COR-L47 (cell line): ENCODE measurements at regions not wholly inside any gene's neighbourhood (a gene's known extent, or its start where the extent isn't known, plus 50 kb on each side); places are given as distances from the start of the nearest gene placed in this dataset.
"Not testable (repeated sequence)": the region's sequence is repeated elsewhere in the genome, so short reads cannot be mapped to it uniquely, and the experiment has no call there.

ENCODE experiments used
- DNase-seq: peaks from one replicate; lab custom pipeline; 2025; lab: John Stamatoyannopoulos, UW

GRCh38 chr10:2340831-2341647 lies 603.7 kb upstream of the ADARB2 start:
- no peak for DNase-seq

DNA sequence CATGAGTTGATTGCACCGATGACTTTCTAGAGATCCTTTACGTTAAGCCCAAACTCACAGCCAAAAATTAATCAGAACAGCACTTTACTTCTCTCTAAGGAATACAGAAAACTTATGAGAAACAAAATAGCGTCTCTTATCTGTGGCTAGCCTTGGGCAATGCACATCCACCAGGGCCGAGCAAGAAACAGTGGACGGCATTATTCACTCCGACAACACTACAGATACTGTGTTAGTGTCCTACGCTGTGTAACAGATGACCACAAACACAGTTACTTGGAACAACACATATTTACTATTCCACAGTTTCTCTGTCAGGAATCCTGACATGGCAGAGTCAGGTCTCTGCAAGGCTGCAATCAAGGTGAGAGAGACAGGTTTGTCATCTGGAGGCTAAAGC lies 598.3 kb upstream of the ADARB2 start:
- DNase-seq: no peak

DNA sequence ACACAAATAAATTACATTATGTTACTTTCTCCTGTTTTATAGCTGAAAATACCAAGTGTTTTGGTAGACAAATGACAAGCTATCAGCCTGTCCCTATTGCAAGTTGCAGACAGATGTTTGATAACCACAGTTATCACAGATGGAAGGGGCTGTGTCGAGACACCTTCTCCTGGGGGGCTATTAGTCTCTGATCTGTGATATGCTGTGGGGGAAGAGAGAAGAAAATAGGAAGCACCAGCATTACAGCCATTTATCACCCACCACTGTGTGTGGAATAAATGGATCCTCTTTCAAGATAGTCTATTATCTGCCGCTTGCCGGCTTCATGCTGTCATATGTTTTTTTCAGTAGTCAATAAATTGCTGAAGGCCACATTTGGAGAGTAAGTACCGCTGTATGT lies 597.2 kb upstream of the ADARB2 start:
- DNase-seq: no peak

- DNase-seq: no peak
Observed at GRCh38 chr10:2329082-2329481, 591.8 kb upstream of the ADARB2 start.

DNA sequence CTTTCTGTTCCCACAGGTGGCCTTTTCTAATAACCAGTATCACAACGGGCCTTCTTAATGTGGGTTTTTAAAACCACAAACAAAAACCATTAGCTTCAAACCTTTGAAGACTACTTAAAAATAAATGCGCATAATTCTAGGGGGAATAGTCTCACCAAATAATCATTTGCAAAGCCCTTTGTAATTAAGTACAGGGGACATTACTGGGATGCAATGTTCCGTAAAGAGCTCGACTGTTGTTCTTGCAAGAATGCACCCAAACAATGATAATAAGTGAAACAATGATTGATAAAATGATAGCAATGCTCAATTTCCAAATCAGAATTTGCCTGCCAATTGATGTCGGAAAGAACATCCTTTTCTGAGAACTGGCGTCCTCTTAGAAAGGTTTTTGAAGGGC lies 589.1 kb upstream of the ADARB2 start:
- no peak for DNase-seq

GRCh38 chr10:2315045-2315485 lies 577.7 kb upstream of the ADARB2 start:
- not testable (repeated sequence) for DNase-seq

GRCh38 chr10:2306081-2306480 lies 568.8 kb upstream of the ADARB2 start:
- no peak for DNase-seq

- DNase-seq: no peak
Observed at GRCh38 chr10:2303169-2303568, 565.8 kb upstream of the ADARB2 start.

DNA sequence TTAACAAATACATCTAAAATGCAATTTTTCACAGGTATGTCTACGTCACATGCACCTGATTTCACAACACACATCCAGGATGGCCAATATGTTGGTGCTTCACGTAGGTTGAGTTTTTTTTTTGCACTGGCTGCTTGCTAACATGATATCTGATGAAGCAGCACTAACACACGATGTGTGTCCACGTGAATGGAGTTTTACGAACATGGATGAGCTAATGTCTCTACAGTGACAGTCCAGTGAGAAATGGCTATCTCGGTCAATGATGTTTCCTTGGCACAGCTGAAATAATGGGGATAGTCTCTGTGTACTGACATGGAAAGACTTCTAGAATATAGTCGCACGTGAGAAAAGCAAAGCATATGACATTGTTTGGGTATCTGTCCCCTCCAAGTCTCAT lies 563.9 kb upstream of the ADARB2 start:
- no peak for DNase-seq

GRCh38 chr10:2300231-2300630 lies 562.9 kb upstream of the ADARB2 start:
- DNase-seq: no peak

DNA sequence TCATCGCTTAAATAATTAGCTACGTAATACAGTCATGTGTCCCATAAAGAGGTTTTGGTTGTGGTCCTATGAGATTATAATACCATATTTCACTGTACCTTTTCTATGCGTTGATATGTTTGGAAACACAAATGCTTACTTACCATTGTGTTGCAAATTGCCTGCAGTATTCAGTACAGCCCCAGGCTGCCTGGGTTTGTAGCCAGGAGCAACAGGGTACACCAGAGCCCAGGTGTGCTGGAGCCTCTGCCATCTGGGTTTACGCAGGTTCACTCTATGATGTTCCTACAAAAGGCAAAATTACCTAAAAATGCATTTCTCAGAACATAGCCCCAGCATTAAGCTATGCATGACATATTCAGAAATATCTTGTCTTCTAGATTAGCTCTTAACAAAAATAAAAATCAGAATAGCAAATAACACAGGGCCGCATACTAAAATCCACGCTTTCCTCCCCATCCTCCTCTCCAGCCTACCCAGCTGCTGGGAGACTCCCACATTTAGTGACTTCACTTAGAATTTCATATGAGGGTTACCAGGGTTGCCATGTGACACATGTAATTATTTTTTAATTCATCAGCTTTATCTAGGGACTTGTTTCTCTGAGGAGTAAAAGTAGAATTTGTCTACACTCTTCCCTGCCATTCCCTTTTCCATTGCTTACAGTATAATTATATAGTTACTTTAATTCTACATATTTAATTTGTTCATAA lies 559.0 kb upstream of the ADARB2 start:
- peak; percentile 7 for DNase-seq

GRCh38 chr10:2294739-2295138 lies 557.4 kb upstream of the ADARB2 start:
- no peak for DNase-seq

GRCh38 chr10:2284071-2284470 lies 546.7 kb upstream of the ADARB2 start:
- no peak for DNase-seq

DNA sequence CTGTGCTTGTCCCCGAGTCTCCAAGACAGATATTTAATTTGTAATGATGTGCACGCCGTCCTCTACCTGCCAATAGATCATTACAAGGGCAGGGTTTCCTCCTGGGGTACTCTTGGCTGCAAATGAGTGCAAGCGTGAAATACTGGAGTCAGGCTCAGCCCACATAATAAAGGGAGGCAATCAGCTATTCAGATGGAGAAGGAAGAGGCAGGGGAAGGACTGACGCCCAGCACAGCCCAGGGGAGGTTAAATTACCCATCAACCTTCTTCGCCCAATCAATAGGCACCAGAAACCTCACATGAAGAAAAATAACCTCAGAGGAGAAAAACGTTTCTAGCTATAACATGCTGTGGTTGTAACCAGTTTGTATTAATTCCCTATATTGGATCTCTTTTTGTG lies 544.9 kb upstream of the ADARB2 start:
- no peak for DNase-seq

DNA sequence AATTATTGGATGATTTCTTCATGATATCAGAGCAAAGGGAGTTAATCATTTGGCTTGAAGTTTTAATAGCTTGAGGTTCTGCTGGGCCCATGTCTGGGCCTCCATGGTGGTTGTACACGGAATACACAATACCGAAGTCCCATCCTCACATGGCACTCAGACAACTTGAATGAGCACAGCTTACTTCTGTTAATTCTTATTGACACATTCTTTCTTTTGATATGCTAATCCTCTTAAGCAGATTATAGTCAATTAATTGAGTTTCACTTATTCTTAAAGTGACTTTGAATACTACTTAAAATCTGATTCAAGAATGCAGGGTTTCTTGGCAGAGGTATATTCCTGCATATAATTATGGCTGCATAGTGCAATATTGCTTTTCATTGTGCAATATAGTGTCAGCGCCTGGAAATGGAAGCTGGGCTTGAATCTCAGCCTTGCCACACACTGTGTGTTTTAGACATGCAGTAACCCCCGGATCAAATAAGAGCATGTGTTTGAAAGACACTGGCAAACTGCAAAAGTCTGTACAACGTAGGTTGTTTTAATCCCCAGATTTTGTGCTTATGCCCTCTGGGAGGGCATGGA lies 543.5 kb upstream of the ADARB2 start:
- no peak for DNase-seq

GRCh38 chr10:2279711-2280110 lies 542.4 kb upstream of the ADARB2 start:
- no peak for DNase-seq

- DNase-seq: no peak
Observed at GRCh38 chr10:2278363-2278762, 541.0 kb upstream of the ADARB2 start.

GRCh38 chr10:2263561-2263960 lies 526.2 kb upstream of the ADARB2 start:
- DNase-seq: no peak

DNA sequence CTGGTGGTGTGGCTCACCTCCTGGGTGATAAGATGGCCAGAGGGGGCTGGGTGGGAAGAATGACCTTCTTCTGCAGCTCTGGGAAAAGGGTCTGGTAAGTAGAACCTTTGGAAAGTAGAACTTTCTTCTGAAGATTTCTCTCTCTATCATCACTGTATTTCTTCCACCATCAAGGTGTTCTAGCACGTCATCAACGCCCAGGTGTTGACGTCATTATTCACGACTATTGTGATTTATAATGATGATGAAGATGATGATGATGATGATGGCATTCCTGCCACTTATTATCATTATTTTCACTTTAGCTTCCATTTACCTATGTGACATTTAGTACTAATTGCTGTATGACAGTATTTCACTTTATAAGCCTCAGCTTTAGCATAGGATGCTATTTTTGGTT lies 525.6 kb upstream of the ADARB2 start:
- DNase-seq: no peak

- no peak for DNase-seq
Observed at GRCh38 chr10:2262333-2262732, 525.0 kb upstream of the ADARB2 start.

DNA sequence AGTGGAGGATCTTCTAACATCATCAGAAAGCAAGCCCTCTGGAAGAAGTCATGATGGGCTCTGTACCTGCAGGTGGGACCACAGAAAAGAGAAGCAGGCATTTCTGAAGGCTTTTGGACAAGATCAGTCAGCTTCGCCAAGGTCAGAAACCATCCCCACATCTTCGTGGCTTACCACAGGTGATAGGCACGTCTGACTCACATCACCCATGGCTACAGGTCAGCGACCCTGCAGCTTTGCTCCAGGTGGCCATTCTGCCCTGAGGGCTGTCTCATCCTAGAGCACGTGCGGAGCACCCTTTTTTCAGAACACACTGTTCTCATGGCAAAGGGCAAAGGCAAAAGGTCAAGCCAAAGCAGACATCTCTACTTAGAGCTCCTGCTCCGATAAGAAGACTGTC lies 518.9 kb upstream of the ADARB2 start:
- no peak for DNase-seq

DNA sequence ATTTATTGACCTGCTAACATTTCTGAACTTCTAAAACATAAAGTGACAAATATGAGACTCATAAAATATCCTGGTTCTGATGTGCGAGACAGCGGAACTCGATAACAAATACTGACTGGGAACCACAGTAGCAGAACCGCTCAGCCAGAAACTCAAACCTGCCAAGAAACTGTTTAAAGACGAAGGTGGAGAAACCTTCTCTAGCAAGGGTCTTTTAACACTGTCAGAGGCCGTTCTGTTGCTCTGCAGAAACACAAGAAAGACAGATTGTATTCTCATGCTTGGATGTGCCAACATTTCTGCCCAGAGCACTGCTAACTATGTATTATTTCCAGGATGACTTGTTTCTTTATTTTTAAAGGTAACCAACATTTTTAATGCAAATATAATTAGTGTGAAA lies 514.8 kb upstream of the ADARB2 start:
- no peak for DNase-seq

GRCh38 chr10:2251631-2252030 lies 514.3 kb upstream of the ADARB2 start:
- no peak for DNase-seq
